Neural progenitor cell (in vitro differentiated cells): ENCODE measurements at regions not wholly inside any gene's neighbourhood (a gene's known extent, or its start where the extent isn't known, plus 50 kb on each side); places are given as distances from the start of the nearest gene placed in this dataset.

Experiments
- EZH2 ChIP-seq: fragments of 200-600 bp; sonication (generic); IDR thresholded peaks from 2 replicates; pipeline ENCODE4 v1.6.1; 2017; ENCODE audit warnings: antibody characterized with exemption, mild to moderate bottlenecking, moderate library complexity
- TF ChIP-seq, protein P1 (sequence below): fragments of 200-600 bp; sonication (generic); IDR thresholded peaks from 2 replicates; pipeline ENCODE4 v1.5.1; 2017; ENCODE audit warnings: antibody characterized with exemption, mild to moderate bottlenecking

- TF ChIP-seq, protein P1, sequence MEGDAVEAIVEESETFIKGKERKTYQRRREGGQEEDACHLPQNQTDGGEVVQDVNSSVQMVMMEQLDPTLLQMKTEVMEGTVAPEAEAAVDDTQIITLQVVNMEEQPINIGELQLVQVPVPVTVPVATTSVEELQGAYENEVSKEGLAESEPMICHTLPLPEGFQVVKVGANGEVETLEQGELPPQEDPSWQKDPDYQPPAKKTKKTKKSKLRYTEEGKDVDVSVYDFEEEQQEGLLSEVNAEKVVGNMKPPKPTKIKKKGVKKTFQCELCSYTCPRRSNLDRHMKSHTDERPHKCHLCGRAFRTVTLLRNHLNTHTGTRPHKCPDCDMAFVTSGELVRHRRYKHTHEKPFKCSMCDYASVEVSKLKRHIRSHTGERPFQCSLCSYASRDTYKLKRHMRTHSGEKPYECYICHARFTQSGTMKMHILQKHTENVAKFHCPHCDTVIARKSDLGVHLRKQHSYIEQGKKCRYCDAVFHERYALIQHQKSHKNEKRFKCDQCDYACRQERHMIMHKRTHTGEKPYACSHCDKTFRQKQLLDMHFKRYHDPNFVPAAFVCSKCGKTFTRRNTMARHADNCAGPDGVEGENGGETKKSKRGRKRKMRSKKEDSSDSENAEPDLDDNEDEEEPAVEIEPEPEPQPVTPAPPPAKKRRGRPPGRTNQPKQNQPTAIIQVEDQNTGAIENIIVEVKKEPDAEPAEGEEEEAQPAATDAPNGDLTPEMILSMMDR, result no peak
- no peak for TF ChIP-seq EZH2
Observed at GRCh38 chr9:2406252-2406651, 215.3 kb upstream of the VLDLR start.
